ENCODE measurements at regions not wholly inside any gene's neighbourhood (a gene's known extent, or its start where the extent isn't known, plus 50 kb on each side); places are given as distances from the start of the nearest gene placed in this dataset.

DNA sequence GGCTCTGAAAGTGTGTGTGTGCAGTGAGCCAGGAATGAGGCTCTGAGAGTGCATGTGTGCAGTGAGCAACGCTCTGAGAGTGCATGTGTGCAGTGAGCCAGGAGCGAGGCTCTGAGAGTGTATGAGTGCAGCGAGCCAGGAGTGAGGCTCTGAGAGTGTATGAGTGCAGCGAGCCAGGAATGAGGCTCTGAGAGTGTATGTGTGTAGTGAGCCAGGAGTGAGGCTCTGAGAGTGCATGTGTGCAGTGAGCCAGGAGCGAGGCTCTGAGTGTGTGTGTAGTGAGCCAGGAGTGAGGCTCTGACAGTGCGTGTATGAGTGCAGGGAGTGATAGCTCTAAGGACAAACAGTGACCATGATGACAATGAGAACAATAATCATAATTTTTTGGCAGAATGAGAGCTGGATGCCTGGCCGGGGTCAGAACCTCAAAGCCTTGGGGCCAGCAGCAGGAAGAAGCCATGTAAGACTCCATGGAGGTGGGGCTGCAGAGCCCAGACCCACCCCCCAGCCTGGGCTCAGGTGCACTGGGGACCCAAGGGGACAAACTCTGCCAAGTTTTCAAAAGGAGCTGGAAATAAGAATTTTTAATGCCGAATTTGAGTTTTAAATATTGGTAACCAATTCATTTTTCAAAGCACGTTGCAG, 85.7 kb upstream of the PRR20G start:
- H3K27me3 Mint-ChIP-seq: peaks cover 17% of the 10 kb centered on the region
- H3K9me3 Mint-ChIP-seq (ENCODE audit: insufficient read depth): peaks cover 3% of the 10 kb centered on the region
- Histone ChIP-seq H2AFZ (ENCODE audit: insufficient read depth, low read depth, low read length, poor library complexity, severe bottlenecking) (no peak overlapping the region), H3K4me1 (ENCODE audit: control insufficient read depth in 2 of 2, insufficient read depth in 2 of 2, low read length in 2 of 2) (no peaks in the 10 kb centered on the region), H3K27ac (ENCODE audit: low read length in 2 of 2) (no peak overlapping the region), H3K9me3 (ENCODE audit: control extremely low read depth in 1 of 3, control insufficient read depth in 2 of 3, insufficient read depth in 1 of 3, low read length in 2 of 3) (peaks cover 0 to 18% (median 0%) of the 10 kb centered on the region in 3 donors), H4K20me1 (ENCODE audit: control insufficient read depth, insufficient read depth, low read length, poor library complexity, severe bottlenecking) (no peaks in the 10 kb centered on the region), H3K36me3 (replicated peaks in 1 of 2; ENCODE audit: control extremely low read depth in 1 of 2, control insufficient read depth in 1 of 2, extremely low read depth in 1 of 2, insufficient read depth in 2 of 2, low read length in 1 of 2) (no peaks in the 10 kb centered on the region), H3K27me3 (replicated peaks in 1 of 4; ENCODE audit: control extremely low read depth in 1 of 4, control insufficient read depth in 3 of 4, insufficient read depth in 4 of 4, low read length in 3 of 4) (no peaks in the 10 kb centered on the region), H3K4me2 (replicated peaks; ENCODE audit: low read depth, low read length, poor library complexity, severe bottlenecking) (no peak overlapping the region), H3K79me2 (ENCODE audit: control insufficient read depth, insufficient read depth, low read length) (no peaks in the 10 kb centered on the region), H3K4me3 (ENCODE audit: control extremely low read depth in 1 of 5, extremely low read depth in 1 of 5, insufficient read depth in 1 of 5, low read depth in 2 of 5, low read length in 4 of 5) (no peak overlapping the region), H3K9ac (ENCODE audit: low read length) (no peak overlapping the region)
- intact Hi-C loops (cut with micrococcal nuclease): no loop called here
- H3K4me1 Mint-ChIP-seq: no peaks in the 10 kb centered on the region
- POLR2A ChIA-PET: no interaction called here
- H3K4me3 Mint-ChIP-seq: no peak overlapping the region
- H3K27ac Mint-ChIP-seq: no peak overlapping the region
- DNase-seq (no peak), ATAC-seq (ENCODE audit: low read depth) (no peak)
- 74% methylated on average over 8 of the region's 9 CpGs for WGBS (ENCODE audit: insufficient coverage)
- TF ChIP-seq EZH2 (IDR thresholded peaks at IDR 0.05; ENCODE audit: borderline replicate concordance, insufficient read depth, low read depth, low read length, poor library complexity, severe bottlenecking): no peak
- TF ChIP-seq, protein P1, sequence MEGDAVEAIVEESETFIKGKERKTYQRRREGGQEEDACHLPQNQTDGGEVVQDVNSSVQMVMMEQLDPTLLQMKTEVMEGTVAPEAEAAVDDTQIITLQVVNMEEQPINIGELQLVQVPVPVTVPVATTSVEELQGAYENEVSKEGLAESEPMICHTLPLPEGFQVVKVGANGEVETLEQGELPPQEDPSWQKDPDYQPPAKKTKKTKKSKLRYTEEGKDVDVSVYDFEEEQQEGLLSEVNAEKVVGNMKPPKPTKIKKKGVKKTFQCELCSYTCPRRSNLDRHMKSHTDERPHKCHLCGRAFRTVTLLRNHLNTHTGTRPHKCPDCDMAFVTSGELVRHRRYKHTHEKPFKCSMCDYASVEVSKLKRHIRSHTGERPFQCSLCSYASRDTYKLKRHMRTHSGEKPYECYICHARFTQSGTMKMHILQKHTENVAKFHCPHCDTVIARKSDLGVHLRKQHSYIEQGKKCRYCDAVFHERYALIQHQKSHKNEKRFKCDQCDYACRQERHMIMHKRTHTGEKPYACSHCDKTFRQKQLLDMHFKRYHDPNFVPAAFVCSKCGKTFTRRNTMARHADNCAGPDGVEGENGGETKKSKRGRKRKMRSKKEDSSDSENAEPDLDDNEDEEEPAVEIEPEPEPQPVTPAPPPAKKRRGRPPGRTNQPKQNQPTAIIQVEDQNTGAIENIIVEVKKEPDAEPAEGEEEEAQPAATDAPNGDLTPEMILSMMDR (IDR thresholded peaks at IDR 0.05): no peak
- CTCF ChIA-PET: no interaction called here

DNA sequence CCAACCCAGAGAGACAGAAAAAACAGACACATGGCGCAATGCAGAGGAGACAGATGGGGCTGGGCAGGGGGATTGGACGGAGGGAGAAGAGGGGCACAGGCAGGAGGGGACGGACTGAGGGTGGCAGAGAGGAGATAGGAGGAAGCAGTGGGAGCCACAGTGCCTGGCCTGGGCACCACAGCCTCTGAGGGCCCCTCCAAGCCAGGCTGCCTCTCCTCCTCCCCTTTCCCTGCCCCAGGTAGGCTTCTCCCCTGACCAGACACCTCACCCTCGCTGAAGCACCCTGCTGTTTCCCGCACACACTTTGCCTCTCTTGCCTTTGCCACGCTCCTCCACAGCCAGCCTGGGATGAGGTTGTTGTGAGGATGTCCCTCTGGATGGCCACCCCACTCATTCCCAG, 84.0 kb upstream of the PRR20G start:
- H2AFZ ChIP-seq (ENCODE audit: insufficient read depth, low read depth, low read length, poor library complexity, severe bottlenecking): no peak overlapping the region
- H3K4me1 Mint-ChIP-seq: no peaks in the 10 kb centered on the region
- peaks cover 3% of the 10 kb centered on the region for H3K9me3 Mint-ChIP-seq (ENCODE audit: insufficient read depth)
- H3K27ac Mint-ChIP-seq: no peak overlapping the region
- intact Hi-C loops (cut with micrococcal nuclease): no loop called here
- H4K20me1 ChIP-seq (ENCODE audit: control insufficient read depth, insufficient read depth, low read length, poor library complexity, severe bottlenecking): no peaks in the 10 kb centered on the region
- TF ChIP-seq, protein P1 (IDR thresholded peaks at IDR 0.05): no peak
- TF ChIP-seq EZH2 (IDR thresholded peaks at IDR 0.05; ENCODE audit: borderline replicate concordance, insufficient read depth, low read depth, low read length, poor library complexity, severe bottlenecking): no peak
- POLR2A ChIA-PET: no interaction called here
- no peaks in the 10 kb centered on the region for H3K79me2 ChIP-seq (ENCODE audit: control insufficient read depth, insufficient read depth, low read length)
- no peak for DNase-seq
- H3K4me3 ChIP-seq (ENCODE audit: control extremely low read depth in 1 of 5, extremely low read depth in 1 of 5, insufficient read depth in 1 of 5, low read depth in 2 of 5, low read length in 4 of 5): no peak overlapping the region
- H3K27me3 Mint-ChIP-seq: peaks cover 24% of the 10 kb centered on the region
- H3K4me3 Mint-ChIP-seq: no peak overlapping the region
- CTCF ChIA-PET: no interaction called here
- no peak for ATAC-seq (ENCODE audit: low read depth)
- H3K4me2 ChIP-seq (replicated peaks; ENCODE audit: low read depth, low read length, poor library complexity, severe bottlenecking): no peak overlapping the region
- no peaks in the 10 kb centered on the region for H3K27me3 ChIP-seq (replicated peaks in 1 of 4; ENCODE audit: control extremely low read depth in 1 of 4, control insufficient read depth in 3 of 4, insufficient read depth in 4 of 4, low read length in 3 of 4)
- H3K36me3 ChIP-seq (replicated peaks in 1 of 2; ENCODE audit: control extremely low read depth in 1 of 2, control insufficient read depth in 1 of 2, extremely low read depth in 1 of 2, insufficient read depth in 2 of 2, low read length in 1 of 2): no peaks in the 10 kb centered on the region
- WGBS (ENCODE audit: insufficient coverage): 100% methylated on average over 1 of the region's 6 CpGs
- no peaks in the 10 kb centered on the region for H3K4me1 ChIP-seq (ENCODE audit: control insufficient read depth in 2 of 2, insufficient read depth in 2 of 2, low read length in 2 of 2)
- H3K9me3 ChIP-seq (ENCODE audit: control extremely low read depth in 1 of 3, control insufficient read depth in 2 of 3, insufficient read depth in 1 of 3, low read length in 2 of 3): peaks cover 0 to 14% (median 0%) of the 10 kb centered on the region in 3 donors
- H3K27ac ChIP-seq (ENCODE audit: low read length in 2 of 2): no peak overlapping the region
- no peak overlapping the region for H3K9ac ChIP-seq (ENCODE audit: low read length)
